Transverse colon (tissue), 4 donors: ENCODE measurements at regions not wholly inside any gene's neighbourhood (a gene's known extent, or its start where the extent isn't known, plus 50 kb on each side); places are given as distances from the start of the nearest gene placed in this dataset.

Source experiments
- POLR2A ChIP-seq: fragments of 450-650 bp; IDR thresholded peaks from one replicate; pipeline ENCODE4 v1.6.1; 2016; ENCODE audit warnings: antibody characterized with exemption, mild to moderate bottlenecking, moderate library complexity
- POLR2AphosphoS5 ChIP-seq, 3 donors: sonication (generic); formaldehyde crosslinking; IDR thresholded peaks; one replicate each; pipeline ENCODE4 v1.6.1; 2016; ENCODE audit warnings: antibody characterized with exemption in 3 of 3
- TF ChIP-seq, protein P1 (sequence below), 5 experiments: fragments of 200-600 bp in 3 of 5; fragments of 450-650 bp in 2 of 5; sonication (generic) in 3 of 5; IDR thresholded peaks; 1 replicate in 2 of 5; 2 replicates in 3 of 5; pipeline ENCODE4 v1.5.1; 2016 to 2017; ENCODE audit warnings: antibody characterized with exemption in 5 of 5, inconsistent platforms in 3 of 5, mild to moderate bottlenecking in 2 of 5, moderate library complexity in 1 of 5

GRCh38 chr14:30482276-30482675, 76.7 kb upstream of the G2E3 start:
- TF ChIP-seq, protein P1, sequence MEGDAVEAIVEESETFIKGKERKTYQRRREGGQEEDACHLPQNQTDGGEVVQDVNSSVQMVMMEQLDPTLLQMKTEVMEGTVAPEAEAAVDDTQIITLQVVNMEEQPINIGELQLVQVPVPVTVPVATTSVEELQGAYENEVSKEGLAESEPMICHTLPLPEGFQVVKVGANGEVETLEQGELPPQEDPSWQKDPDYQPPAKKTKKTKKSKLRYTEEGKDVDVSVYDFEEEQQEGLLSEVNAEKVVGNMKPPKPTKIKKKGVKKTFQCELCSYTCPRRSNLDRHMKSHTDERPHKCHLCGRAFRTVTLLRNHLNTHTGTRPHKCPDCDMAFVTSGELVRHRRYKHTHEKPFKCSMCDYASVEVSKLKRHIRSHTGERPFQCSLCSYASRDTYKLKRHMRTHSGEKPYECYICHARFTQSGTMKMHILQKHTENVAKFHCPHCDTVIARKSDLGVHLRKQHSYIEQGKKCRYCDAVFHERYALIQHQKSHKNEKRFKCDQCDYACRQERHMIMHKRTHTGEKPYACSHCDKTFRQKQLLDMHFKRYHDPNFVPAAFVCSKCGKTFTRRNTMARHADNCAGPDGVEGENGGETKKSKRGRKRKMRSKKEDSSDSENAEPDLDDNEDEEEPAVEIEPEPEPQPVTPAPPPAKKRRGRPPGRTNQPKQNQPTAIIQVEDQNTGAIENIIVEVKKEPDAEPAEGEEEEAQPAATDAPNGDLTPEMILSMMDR (IDR thresholded peaks at IDR 0.05): no peak
- no peak for TF ChIP-seq POLR2A
- TF ChIP-seq POLR2AphosphoS5 (IDR thresholded peaks at IDR 0.05): no peak
